Loucy (cell line): ENCODE measurements at regions not wholly inside any gene's neighbourhood (a gene's known extent, or its start where the extent isn't known, plus 50 kb on each side); places are given as distances from the start of the nearest gene placed in this dataset.
"Not testable (repeated sequence)": the region's sequence is repeated elsewhere in the genome, so short reads cannot be mapped to it uniquely, and the experiment has no call there.

Source experiments
- H2AFZ ChIP-seq: fragments of 200-600 bp; sonication (generic); 2 replicates; pipeline ENCODE4 v1.6.0; 2016; ENCODE audit warnings: antibody characterized with exemption, mild to moderate bottlenecking, low read length, moderate library complexity
- H3F3A ChIP-seq: fragments of 200-600 bp; 2 replicates; pipeline ENCODE4 v1.6.0; 2016; ENCODE audit warnings: antibody characterized with exemption, low read depth, mild to moderate bottlenecking
- H3K27me3 ChIP-seq: fragments of 200-600 bp; sonication (generic); 2 replicates; pipeline ENCODE4 v1.6.1; 2014; ENCODE audit warnings: low read length, mild to moderate bottlenecking; ENCODE audit not compliant: insufficient read depth, poor library complexity, severe bottlenecking
- H3K36me3 ChIP-seq: fragments of 200-600 bp; sonication (generic); 2 replicates; pipeline ENCODE4 v1.6.1; 2016; ENCODE audit warnings: low read length; ENCODE audit not compliant: insufficient read depth
- H3K4me1 ChIP-seq: fragments of 200-600 bp; sonication (generic); 2 replicates; pipeline ENCODE4 v1.5.1; 2014; ENCODE audit warnings: low read length, mild to moderate bottlenecking; ENCODE audit not compliant: insufficient read depth, poor library complexity, severe bottlenecking
- H3K4me2 ChIP-seq: fragments of 200-600 bp; sonication (generic); 2 replicates; pipeline ENCODE4 v1.6.0; 2014; ENCODE audit warnings: antibody characterized with exemption, low read length, low read depth, mild to moderate bottlenecking; ENCODE audit not compliant: poor library complexity, severe bottlenecking
- H3K4me3 ChIP-seq: fragments of 200-600 bp; sonication (generic); 2 replicates; pipeline ENCODE4 v1.5.1; 2014; ENCODE audit warnings: low read length, mild to moderate bottlenecking, mixed read lengths; ENCODE audit not compliant: poor library complexity, severe bottlenecking
- H3K79me2 ChIP-seq: fragments of 200-600 bp; sonication (generic); 2 replicates; pipeline ENCODE4 v1.6.1; 2014; ENCODE audit warnings: low read length; ENCODE audit not compliant: insufficient read depth
- H3K9ac ChIP-seq: fragments of 200-600 bp; sonication (generic); 2 replicates; pipeline ENCODE4 v1.6.0; 2014; ENCODE audit warnings: mild to moderate bottlenecking, low read depth, low read length, moderate library complexity; ENCODE audit not compliant: poor library complexity, severe bottlenecking
- H3K9me2 ChIP-seq: fragments of 200-600 bp; sonication (generic); replicated peaks from 2 replicates; pipeline ENCODE4 v1.6.1; 2016; ENCODE audit warnings: low read depth, low read length, mixed read lengths
- H3K9me3 ChIP-seq: fragments of 200-600 bp; sonication (generic); 2 replicates; pipeline ENCODE4 v1.6.1; 2014; ENCODE audit warnings: mild to moderate bottlenecking, antibody characterized with exemption, low read length, low read depth; ENCODE audit not compliant: insufficient read depth
- H4K20me1 ChIP-seq: fragments of 200-600 bp; sonication (generic); 2 replicates; pipeline ENCODE4 v1.6.0; 2014; ENCODE audit warnings: antibody characterized with exemption, low read length, mild to moderate bottlenecking; ENCODE audit not compliant: insufficient read depth, poor library complexity, severe bottlenecking
- EZH2phosphoT487 ChIP-seq: fragments of 200-600 bp; IDR thresholded peaks from 2 replicates; pipeline ENCODE4 v1.6.1; 2018; ENCODE audit warnings: antibody characterized with exemption, mild to moderate bottlenecking, moderate library complexity, borderline replicate concordance
- TF ChIP-seq, protein P1 (sequence below): fragments of 200-600 bp; sonication (generic); conservative IDR thresholded peaks from 2 replicates; pipeline ENCODE4 v1.5.1; 2014; ENCODE audit warnings: mild to moderate bottlenecking, antibody characterized with exemption, low read length

DNA sequence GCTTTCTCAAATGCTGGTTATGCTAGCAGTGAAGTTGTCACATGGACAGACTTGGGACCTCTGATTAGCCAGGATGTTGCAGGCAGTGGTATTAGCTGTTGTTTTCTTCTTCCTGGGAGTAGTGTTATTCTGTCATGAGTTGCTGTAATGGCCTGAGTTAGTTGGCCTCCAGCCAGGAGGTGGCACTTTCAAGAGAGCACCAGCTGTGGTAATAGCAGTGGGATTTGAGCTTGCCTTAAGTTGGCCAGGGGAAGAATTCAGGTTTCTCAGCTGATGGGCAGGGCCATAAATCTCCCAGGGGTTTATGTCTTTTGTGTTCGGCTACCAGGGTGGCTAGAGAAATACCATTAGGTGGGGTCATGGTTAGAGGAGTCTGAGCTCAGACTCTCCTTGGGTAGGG lies 132.6 kb downstream of the GLUD2 start:
- Histone ChIP-seq H3K9me3 (no peaks in the 10 kb centered on the region), H3K36me3 (no peaks in the 10 kb centered on the region), H3F3A (no peaks in the 10 kb centered on the region), H3K9ac (no peak overlapping the region), H3K4me3 (no peak overlapping the region), H3K79me2 (no peaks in the 10 kb centered on the region), H3K4me1 (no peaks in the 10 kb centered on the region), H3K9me2 (no peaks in the 10 kb centered on the region), H3K4me2 (no peak overlapping the region), H4K20me1 (no peaks in the 10 kb centered on the region), H2AFZ (no peak overlapping the region), H3K27me3 (no peaks in the 10 kb centered on the region)
- TF ChIP-seq, protein P1, sequence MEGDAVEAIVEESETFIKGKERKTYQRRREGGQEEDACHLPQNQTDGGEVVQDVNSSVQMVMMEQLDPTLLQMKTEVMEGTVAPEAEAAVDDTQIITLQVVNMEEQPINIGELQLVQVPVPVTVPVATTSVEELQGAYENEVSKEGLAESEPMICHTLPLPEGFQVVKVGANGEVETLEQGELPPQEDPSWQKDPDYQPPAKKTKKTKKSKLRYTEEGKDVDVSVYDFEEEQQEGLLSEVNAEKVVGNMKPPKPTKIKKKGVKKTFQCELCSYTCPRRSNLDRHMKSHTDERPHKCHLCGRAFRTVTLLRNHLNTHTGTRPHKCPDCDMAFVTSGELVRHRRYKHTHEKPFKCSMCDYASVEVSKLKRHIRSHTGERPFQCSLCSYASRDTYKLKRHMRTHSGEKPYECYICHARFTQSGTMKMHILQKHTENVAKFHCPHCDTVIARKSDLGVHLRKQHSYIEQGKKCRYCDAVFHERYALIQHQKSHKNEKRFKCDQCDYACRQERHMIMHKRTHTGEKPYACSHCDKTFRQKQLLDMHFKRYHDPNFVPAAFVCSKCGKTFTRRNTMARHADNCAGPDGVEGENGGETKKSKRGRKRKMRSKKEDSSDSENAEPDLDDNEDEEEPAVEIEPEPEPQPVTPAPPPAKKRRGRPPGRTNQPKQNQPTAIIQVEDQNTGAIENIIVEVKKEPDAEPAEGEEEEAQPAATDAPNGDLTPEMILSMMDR = no peak
- no peak for TF ChIP-seq EZH2phosphoT487

DNA sequence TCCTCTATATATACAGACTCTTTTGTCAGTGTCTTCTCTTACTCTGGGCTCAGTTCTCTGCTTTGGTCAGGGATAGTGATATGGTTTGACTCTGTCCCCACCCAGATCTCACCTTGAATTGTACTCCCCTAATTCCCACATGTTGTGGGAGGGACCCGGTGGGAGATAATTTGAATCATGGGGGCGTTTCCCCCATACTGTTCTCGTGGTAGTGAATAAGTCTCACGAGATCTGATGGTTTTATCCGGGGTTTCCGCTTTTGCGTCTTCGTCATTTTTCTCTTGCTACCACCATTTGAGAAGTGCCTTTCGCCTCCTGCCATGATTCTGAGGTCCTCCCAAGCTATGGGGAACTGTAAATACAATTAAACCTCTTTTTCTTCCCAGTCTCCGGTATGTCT lies 144.4 kb downstream of the GLUD2 start:
- no peaks in the 10 kb centered on the region for H3K79me2 ChIP-seq
- H4K20me1 ChIP-seq = no peaks in the 10 kb centered on the region
- no peak for TF ChIP-seq EZH2phosphoT487
- TF ChIP-seq, protein P1 = no peak
- no peak overlapping the region for H2AFZ ChIP-seq
- no peak overlapping the region for H3K9ac ChIP-seq
- H3K4me1 ChIP-seq = no peaks in the 10 kb centered on the region
- H3F3A ChIP-seq = no peaks in the 10 kb centered on the region
- H3K9me3 ChIP-seq = no peaks in the 10 kb centered on the region
- H3K4me2 ChIP-seq = no peak overlapping the region
- no peaks in the 10 kb centered on the region for H3K27me3 ChIP-seq
- H3K36me3 ChIP-seq = no peaks in the 10 kb centered on the region
- H3K4me3 ChIP-seq = no peak overlapping the region
- H3K9me2 ChIP-seq = no peaks in the 10 kb centered on the region

DNA sequence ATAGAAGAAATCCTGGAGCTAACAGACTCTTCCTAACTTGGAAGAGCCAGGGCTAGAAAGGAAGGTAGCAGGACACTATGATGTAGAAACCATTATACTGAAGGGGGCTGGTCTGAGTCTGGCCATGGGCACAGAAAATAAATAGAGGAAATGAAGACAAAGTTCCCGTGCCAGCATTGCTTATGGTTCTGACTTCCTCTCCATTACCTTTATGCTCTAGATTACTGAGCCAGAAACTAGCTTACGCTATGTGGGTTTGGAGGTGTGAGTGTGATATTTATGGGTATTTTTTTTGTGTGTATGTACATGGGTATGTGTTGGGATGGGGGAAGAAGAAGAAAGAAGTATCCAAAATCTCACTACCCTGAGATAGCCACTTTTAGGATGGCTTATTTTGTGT lies 148.3 kb downstream of the GLUD2 start:
- Histone ChIP-seq H3F3A (no peaks in the 10 kb centered on the region), H3K4me3 (no peak overlapping the region), H3K79me2 (no peaks in the 10 kb centered on the region), H4K20me1 (no peaks in the 10 kb centered on the region), H3K36me3 (no peaks in the 10 kb centered on the region), H2AFZ (no peak overlapping the region), H3K27me3 (no peaks in the 10 kb centered on the region), H3K9me3 (no peaks in the 10 kb centered on the region), H3K9me2 (no peaks in the 10 kb centered on the region), H3K9ac (no peak overlapping the region), H3K4me2 (no peak overlapping the region), H3K4me1 (no peaks in the 10 kb centered on the region)
- no peak for TF ChIP-seq EZH2phosphoT487
- TF ChIP-seq, protein P1 = no peak

DNA sequence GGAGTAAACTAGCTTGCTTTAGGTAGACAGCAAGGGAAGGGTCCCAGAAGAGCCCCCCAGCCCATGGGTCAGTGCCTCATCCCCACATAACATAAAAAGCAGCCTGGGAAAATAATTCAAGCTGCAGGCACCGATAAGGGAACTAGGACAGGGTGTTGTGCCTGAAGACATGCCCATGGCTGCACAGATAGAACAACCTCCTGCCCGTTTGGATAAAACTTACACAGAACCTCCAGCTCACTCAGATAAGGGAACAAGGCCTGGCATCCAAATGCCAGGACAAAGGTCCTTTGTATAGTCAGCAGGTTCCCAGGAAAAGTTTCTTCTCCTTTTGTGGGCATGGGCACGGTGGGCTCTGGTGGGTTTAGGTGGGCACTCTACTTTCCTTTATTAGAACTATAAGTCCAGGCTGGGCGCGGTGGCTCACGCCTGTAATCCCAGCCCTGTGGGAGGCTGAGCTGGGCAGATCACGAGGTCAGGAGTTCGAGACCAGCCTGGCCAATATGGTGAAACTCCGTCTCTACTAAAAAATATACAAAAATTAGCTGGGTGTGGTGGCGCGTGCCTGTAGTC lies 149.5 kb downstream of the GLUD2 start:
- not testable (repeated sequence) for H3K79me2 ChIP-seq, H3K4me2 ChIP-seq

More for the DNA sequence above, 149.5 kb downstream of the GLUD2 start:
- H3K4me3 ChIP-seq, H3K9me3 ChIP-seq, H4K20me1 ChIP-seq, H3F3A ChIP-seq, H3K27me3 ChIP-seq, H3K9me2 ChIP-seq, H2AFZ ChIP-seq, H3K4me1 ChIP-seq, H3K9ac ChIP-seq, H3K36me3 ChIP-seq: not testable (repeated sequence)
